HepG2 (cell line): ENCODE measurements at regions not wholly inside any gene's neighbourhood (a gene's known extent, or its start where the extent isn't known, plus 50 kb on each side); places are given as distances from the start of the nearest gene placed in this dataset.

ENCODE experiments used
- ATAC-seq: fragments of 200-7000 bp; cut with Tn5 transposase; 3 replicates; pipeline ENCODE4 v1.9.1; 2020; ENCODE audit warnings: mild to moderate bottlenecking, moderate library complexity
- BruUV-seq: library from RNA; stranded (reverse); fragments of 400-500 nt; replicated peaks from 2 replicates; lab custom pipeline; 2021; lab: Mats Ljungman, UMichigan
- CTCF ChIA-PET: fragments of 300-600 bp; formaldehyde crosslinking; extraction: SDS; loops from one replicate; lab custom pipeline; 2021; ENCODE audit warnings: low total read pairs, inconsistent platforms, low intra/inter-chr PET ratio; lab: Yijun Ruan, JAX
- POLR2A ChIA-PET: fragments of 350-600 bp; sonication (Branson Sonifier 250); formaldehyde crosslinking; loops from one replicate; lab custom pipeline; 2020; ENCODE audit warnings: antibody characterized with exemption, inconsistent platforms; lab: Yijun Ruan, JAX
- DNase-seq: peaks from one replicate; pipeline ENCODE4 v3.0.0-alpha.2; 2015; ENCODE audit warnings: low spot score
- FAIRE-seq: peaks from 3 replicates; lab custom pipeline; 2011; peaks lifted over from hg19 to GRCh38; lab: Jason Lieb, UNC
- H2AFZ ChIP-seq: one replicate; pipeline ENCODE4 v1.6.1; 2011; ENCODE audit warnings: low read length, inconsistent platforms
- H3K27ac ChIP-seq: fragments of 300-600 bp; 3 replicates; pipeline ENCODE4 v1.8.0; 2011; ENCODE audit warnings: mixed run types, mild to moderate bottlenecking, mixed read lengths, low read length, inconsistent platforms; ENCODE audit not compliant: insufficient read depth; ENCODE audit errors: extremely low read length
- H3K27me3 ChIP-seq, 2 experiments: fragments of 200-600 bp in 1 of 2; 2 replicates in 1 of 2; 3 replicates in 1 of 2; pipeline versions ENCODE4 v1.6.0 to v1.8.0; 2011; ENCODE audit warnings: low read length in 2 of 2, mild to moderate bottlenecking in 2 of 2, moderate library complexity in 2 of 2, inconsistent platforms in 1 of 2; ENCODE audit not compliant: insufficient read depth in 2 of 2, control insufficient read depth in 1 of 2
- H3K36me3 ChIP-seq, 2 experiments: fragments of 200-600 bp in 1 of 2; replicated peaks in 1 of 2; 2 replicates in 1 of 2; 3 replicates in 1 of 2; pipeline versions ENCODE4 v1.5.1 to v1.8.0; 2011; ENCODE audit warnings: low read length in 2 of 2, inconsistent platforms in 1 of 2; ENCODE audit not compliant: insufficient read depth in 2 of 2, control insufficient read depth in 1 of 2
- H3K4me1 ChIP-seq: 2 replicates; pipeline ENCODE4 v1.5.1; 2012; ENCODE audit warnings: low read length, inconsistent platforms; ENCODE audit not compliant: insufficient read depth
- H3K4me2 ChIP-seq: 2 replicates; pipeline ENCODE4 v1.6.0; 2011; ENCODE audit warnings: low read depth, low read length, inconsistent platforms
- H3K4me3 ChIP-seq, 3 experiments: fragments of 200-600 bp in 1 of 3; sonication (generic), shearing (Covaris generic) in 1 of 3; replicated peaks in 1 of 3; 2 replicates each; pipeline ENCODE4 v1.5.1; 2011 to 2016; ENCODE audit warnings: low read length in 3 of 3, inconsistent platforms in 2 of 3, low read depth in 2 of 3, mild to moderate bottlenecking in 2 of 3, control low read depth in 1 of 3, mixed read lengths in 1 of 3; ENCODE audit not compliant: insufficient read depth in 1 of 3
- H3K79me2 ChIP-seq: one replicate; pipeline ENCODE4 v1.6.1; 2011; ENCODE audit warnings: low read length, inconsistent platforms; ENCODE audit not compliant: insufficient read depth
- H3K9ac ChIP-seq: 2 replicates; pipeline ENCODE4 v1.6.0; 2011; ENCODE audit warnings: mild to moderate bottlenecking, low read depth, low read length, inconsistent platforms; ENCODE audit not compliant: insufficient read depth
- H3K9me3 ChIP-seq: 2 replicates; pipeline ENCODE4 v1.5.1; 2012; ENCODE audit warnings: mild to moderate bottlenecking, low read length
- H4K20me1 ChIP-seq: 2 replicates; pipeline ENCODE4 v1.6.0; 2011; ENCODE audit warnings: inconsistent platforms, mild to moderate bottlenecking, low read length, moderate library complexity; ENCODE audit not compliant: insufficient read depth
- ATRX ChIP-seq: sonication (generic); formaldehyde crosslinking; IDR thresholded peaks from 2 replicates; pipeline ENCODE4 v1.4.0; 2020; ENCODE audit warnings: missing genetic modification reagents, borderline replicate concordance
- BHLHE40 ChIP-seq: IDR thresholded peaks from 2 replicates; pipeline ENCODE4 v1.6.1; 2011; ENCODE audit warnings: low read length, improper control_type of control experiment
- CAMTA2 ChIP-seq: sonication (generic); formaldehyde crosslinking; IDR thresholded peaks from 2 replicates; pipeline ENCODE4 v1.4.0; 2020; ENCODE audit warnings: mild to moderate bottlenecking, missing genetic modification reagents, borderline replicate concordance
- CTCF ChIP-seq: sonication (generic); formaldehyde crosslinking; IDR thresholded peaks from 2 replicates; pipeline ENCODE4 v1.5.0; 2020; ENCODE audit warnings: mild to moderate bottlenecking, missing genetic modification reagents, moderate library complexity
- HNF1B ChIP-seq: sonication (generic); formaldehyde crosslinking; IDR thresholded peaks from 2 replicates; pipeline ENCODE4 v1.5.1; 2020; ENCODE audit warnings: mild to moderate bottlenecking, moderate library complexity, missing genetic modification reagents
- JARID2 ChIP-seq: sonication (generic); formaldehyde crosslinking; IDR thresholded peaks from 2 replicates; pipeline ENCODE4 v1.8.1; 2023; ENCODE audit warnings: missing genetic modification reagents, inconsistent platforms; ENCODE audit not compliant: insufficient replicate concordance
- KDM5A ChIP-seq: fragments of 200-600 bp; sonication (generic); IDR thresholded peaks from 2 replicates; pipeline ENCODE4 v1.7.0; 2018; ENCODE audit warnings: antibody characterized with exemption, mild to moderate bottlenecking, low read length, borderline replicate concordance
- REST ChIP-seq, 2 experiments: IDR thresholded peaks; 2 replicates each; pipeline ENCODE4 v1.6.1; 2011 to 2012; ENCODE audit warnings: low read length in 2 of 2, borderline replicate concordance in 1 of 2, low read depth in 1 of 2, mild to moderate bottlenecking in 1 of 2, moderate library complexity in 1 of 2
- SNAPC2 ChIP-seq: sonication (generic); formaldehyde crosslinking; IDR thresholded peaks from 2 replicates; pipeline ENCODE4 v1.8.1; 2022; ENCODE audit warnings: mild to moderate bottlenecking, missing genetic modification reagents
- ZFYVE20 ChIP-seq: sonication (generic); formaldehyde crosslinking; IDR thresholded peaks from 2 replicates; pipeline ENCODE4 v1.8.0; 2023; ENCODE audit warnings: low read depth, mild to moderate bottlenecking, moderate library complexity, missing genetic modification reagents, borderline replicate concordance
- ZNF263 ChIP-seq: sonication (generic); formaldehyde crosslinking; IDR thresholded peaks from 2 replicates; pipeline ENCODE4 v1.4.0; 2020; ENCODE audit warnings: missing genetic modification reagents
- ZNF446 ChIP-seq: sonication (generic); formaldehyde crosslinking; IDR thresholded peaks from 2 replicates; pipeline ENCODE4 v1.5.0; 2020; ENCODE audit warnings: mild to moderate bottlenecking, missing genetic modification reagents
- WGBS: methylation state at CpG from one replicate; pipeline ENCODE4 v1.1.6; 2017; ENCODE audit warnings: low lambda C conversion rate; 5-methylcytosine and 5-hydroxymethylcytosine counted together
- in situ Hi-C: cut with HindIII; loops from 2 replicates; pipeline ENCODE4 v1.10.0; 2017; ENCODE audit warnings: low pct_unique_long_range_greater_than_20kb; ENCODE audit not compliant: extremely low pct_ligation_motif_present
- intact Hi-C: fragments of 100-400 bp; cut with micrococcal nuclease; formaldehyde crosslinking; loops from one replicate; pipeline ENCODE4 v1.10.0; 2022; ENCODE audit not compliant: unreplicated experiment

GRCh38 chr2:2547911-2548310 is 216.8 kb upstream of the MYT1L start:
- in situ Hi-C loops = no loop called here
- no peaks in the 10 kb centered on the region for H4K20me1 ChIP-seq

GRCh38 chr2:2547451-2547850 is 216.4 kb upstream of the MYT1L start:
- ChIA-PET CTCF (no interaction called here), POLR2A (no interaction called here)
- no peak overlapping the region for H3K4me3 ChIP-seq
- BruUV-seq = no TSS peak
- no peak for ATAC-seq
- H3K4me1 ChIP-seq = no peaks in the 10 kb centered on the region
- FAIRE-seq = no peak
- 0% methylated on average over 3 of the region's 3 CpGs for WGBS
- no peaks in the 10 kb centered on the region for H3K79me2 ChIP-seq
- peaks cover 0 to 5% of the 10 kb centered on the region in 2 experiments; a peak in 3 of 5 replicates for H3K27me3 ChIP-seq
- intact Hi-C loops (no loop called here), in situ Hi-C loops (no loop called here)
- no peaks in the 10 kb centered on the region for H4K20me1 ChIP-seq
- no peak overlapping the region for H3K4me2 ChIP-seq
- no peak for DNase-seq
- H3K36me3 ChIP-seq = no peaks in the 10 kb centered on the region
- no peak overlapping the region for H3K27ac ChIP-seq
- H3K9me3 ChIP-seq = peaks cover 4% of the 10 kb centered on the region; the same call in 1 of the 2 replicates
- no peak overlapping the region for H3K9ac ChIP-seq
- no peak overlapping the region for H2AFZ ChIP-seq
- TF ChIP-seq ZNF446 (no peak), JARID2 (CRISPR knock-in tag) (no peak), REST (IDR thresholded peaks at IDR 0.05; ENCODE audit: borderline replicate concordance in 1 of 2, low read depth in 1 of 2, low read length in 2 of 2) (no peak), SNAPC2 (no peak), HNF1B (CRISPR knock-in tag) (no peak)

More at GRCh38 chr2:2547911-2548310, 216.8 kb upstream of the MYT1L start:
- Histone ChIP-seq H3K36me3 (no peaks in the 10 kb centered on the region), H3K79me2 (no peaks in the 10 kb centered on the region), H3K4me1 (no peaks in the 10 kb centered on the region), H3K9ac (no peak overlapping the region), H3K4me2 (no peak overlapping the region), H3K4me3 (no peak overlapping the region), H3K27ac (no peak overlapping the region), H3K27me3 (peaks cover 0 to 5% of the 10 kb centered on the region in 2 experiments; a peak in 3 of 5 replicates), H2AFZ (no peak overlapping the region), H3K9me3 (peaks cover 9% of the 10 kb centered on the region; the same call in 1 of the 2 replicates)
- FAIRE-seq = no peak
- WGBS = 18% methylated on average over 4 of the region's 4 CpGs
- intact Hi-C loops = no loop called here
- no peak for ATAC-seq
- ChIA-PET POLR2A (no interaction called here), CTCF (no interaction called here)
- BruUV-seq = no TSS peak
- TF ChIP-seq ATRX (CRISPR knock-in tag) (no peak), KDM5A (no peak), CAMTA2 (CRISPR knock-in tag) (no peak), ZFYVE20 (CRISPR knock-in tag) (no peak), BHLHE40 (no peak), CTCF (CRISPR knock-in tag) (no peak), ZNF263 (CRISPR knock-in tag) (no peak)
- no peak for DNase-seq
